ENCODE measurements at regions not wholly inside any gene's neighbourhood (a gene's known extent, or its start where the extent isn't known, plus 50 kb on each side); places are given as distances from the start of the nearest gene placed in this dataset.

GRCh38 chr1:19011845-19012231, 55.4 kb upstream of the IFFO2 start:
- TF ChIP-seq SP2 (CRISPR knock-in tag; IDR thresholded peaks at IDR 0.05): no peak
- TF ChIP-seq MLX (CRISPR knock-in tag; IDR thresholded peaks at IDR 0.05): no peak
- TF ChIP-seq DBP (CRISPR knock-in tag; IDR thresholded peaks at IDR 0.05; ENCODE audit: not compliant biosample characterization): no peak
- TF ChIP-seq SMAD3 (CRISPR knock-in tag; IDR thresholded peaks at IDR 0.05): no peak
- no peak for TF ChIP-seq CREB1 (IDR thresholded peaks at IDR 0.05)
- TF ChIP-seq CREB1 (CRISPR knock-in tag; IDR thresholded peaks at IDR 0.05): no peak; the same call in 1 of the 2 replicates

All from HepG2 (cell line).